Neutrophil (primary cell): ENCODE measurements at regions not wholly inside any gene's neighbourhood (a gene's known extent, or its start where the extent isn't known, plus 50 kb on each side); places are given as distances from the start of the nearest gene placed in this dataset.

Source experiments
- H3K27ac ChIP-seq: fragments of 200-600 bp; sonication (generic); 2 replicates; pipeline ENCODE4 v1.5.1; 2016; ENCODE audit warnings: mild to moderate bottlenecking, moderate library complexity
- H3K27me3 ChIP-seq: fragments of 200-600 bp; sonication (generic); 2 replicates; pipeline ENCODE4 v1.6.0; 2016; ENCODE audit warnings: mild to moderate bottlenecking
- H3K36me3 ChIP-seq: fragments of 200-600 bp; sonication (generic); 2 replicates; pipeline ENCODE4 v1.5.1; 2017
- H3K4me1 ChIP-seq, 2 experiments: fragments of 200-600 bp in 1 of 2; sonication (generic) in 1 of 2; 1 replicate in 1 of 2; 2 replicates in 1 of 2; pipeline versions ENCODE4 v1.5.1 to v1.6.1; 2013 to 2016; ENCODE audit warnings: low read depth in 1 of 2, low read length in 1 of 2, mild to moderate bottlenecking in 1 of 2, moderate library complexity in 1 of 2; ENCODE audit not compliant: control insufficient read depth in 1 of 2, insufficient read depth in 1 of 2
- H3K4me3 ChIP-seq, 2 experiments: fragments of 200-600 bp in 1 of 2; sonication (generic) in 1 of 2; 1 replicate in 1 of 2; 2 replicates in 1 of 2; pipeline ENCODE4 v1.5.1; 2013 to 2016; ENCODE audit warnings: low read depth in 1 of 2, low read length in 1 of 2, mild to moderate bottlenecking in 1 of 2, moderate library complexity in 1 of 2
- H3K9me3 ChIP-seq: fragments of 200-600 bp; sonication (generic); 2 replicates; pipeline ENCODE4 v1.5.1; 2016
- TF ChIP-seq, protein P1 (sequence below): fragments of 200-600 bp; sonication (generic); IDR thresholded peaks from 2 replicates; pipeline ENCODE4 v1.5.1; 2016; ENCODE audit warnings: antibody characterized with exemption

DNA sequence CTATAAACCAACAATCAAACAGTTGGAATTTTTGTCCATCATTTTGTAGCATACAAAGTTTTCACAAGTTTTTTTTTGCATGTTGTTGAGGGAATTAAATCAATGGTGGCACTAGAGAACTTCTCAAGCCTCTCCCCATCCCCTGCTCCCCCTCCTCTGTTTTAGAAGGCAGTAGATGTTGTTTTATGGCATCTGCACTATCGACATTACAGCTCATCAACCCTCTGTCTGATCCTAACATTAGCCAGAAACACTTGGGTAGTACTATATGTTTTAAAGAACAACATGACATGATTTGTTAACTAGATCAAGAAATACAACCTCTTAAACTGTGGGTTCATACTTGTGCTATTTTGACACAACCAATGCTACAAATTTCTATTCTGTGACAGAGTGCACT lies 306.5 kb upstream of the NR5A2 start:
- Histone ChIP-seq H3K4me1 (no peaks in the 10 kb centered on the region), H3K36me3 (no peaks in the 10 kb centered on the region), H3K27ac (no peak overlapping the region), H3K4me3 (no peak overlapping the region), H3K27me3 (no peaks in the 10 kb centered on the region), H3K9me3 (no peaks in the 10 kb centered on the region)
- TF ChIP-seq, protein P1, sequence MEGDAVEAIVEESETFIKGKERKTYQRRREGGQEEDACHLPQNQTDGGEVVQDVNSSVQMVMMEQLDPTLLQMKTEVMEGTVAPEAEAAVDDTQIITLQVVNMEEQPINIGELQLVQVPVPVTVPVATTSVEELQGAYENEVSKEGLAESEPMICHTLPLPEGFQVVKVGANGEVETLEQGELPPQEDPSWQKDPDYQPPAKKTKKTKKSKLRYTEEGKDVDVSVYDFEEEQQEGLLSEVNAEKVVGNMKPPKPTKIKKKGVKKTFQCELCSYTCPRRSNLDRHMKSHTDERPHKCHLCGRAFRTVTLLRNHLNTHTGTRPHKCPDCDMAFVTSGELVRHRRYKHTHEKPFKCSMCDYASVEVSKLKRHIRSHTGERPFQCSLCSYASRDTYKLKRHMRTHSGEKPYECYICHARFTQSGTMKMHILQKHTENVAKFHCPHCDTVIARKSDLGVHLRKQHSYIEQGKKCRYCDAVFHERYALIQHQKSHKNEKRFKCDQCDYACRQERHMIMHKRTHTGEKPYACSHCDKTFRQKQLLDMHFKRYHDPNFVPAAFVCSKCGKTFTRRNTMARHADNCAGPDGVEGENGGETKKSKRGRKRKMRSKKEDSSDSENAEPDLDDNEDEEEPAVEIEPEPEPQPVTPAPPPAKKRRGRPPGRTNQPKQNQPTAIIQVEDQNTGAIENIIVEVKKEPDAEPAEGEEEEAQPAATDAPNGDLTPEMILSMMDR = no peak

DNA sequence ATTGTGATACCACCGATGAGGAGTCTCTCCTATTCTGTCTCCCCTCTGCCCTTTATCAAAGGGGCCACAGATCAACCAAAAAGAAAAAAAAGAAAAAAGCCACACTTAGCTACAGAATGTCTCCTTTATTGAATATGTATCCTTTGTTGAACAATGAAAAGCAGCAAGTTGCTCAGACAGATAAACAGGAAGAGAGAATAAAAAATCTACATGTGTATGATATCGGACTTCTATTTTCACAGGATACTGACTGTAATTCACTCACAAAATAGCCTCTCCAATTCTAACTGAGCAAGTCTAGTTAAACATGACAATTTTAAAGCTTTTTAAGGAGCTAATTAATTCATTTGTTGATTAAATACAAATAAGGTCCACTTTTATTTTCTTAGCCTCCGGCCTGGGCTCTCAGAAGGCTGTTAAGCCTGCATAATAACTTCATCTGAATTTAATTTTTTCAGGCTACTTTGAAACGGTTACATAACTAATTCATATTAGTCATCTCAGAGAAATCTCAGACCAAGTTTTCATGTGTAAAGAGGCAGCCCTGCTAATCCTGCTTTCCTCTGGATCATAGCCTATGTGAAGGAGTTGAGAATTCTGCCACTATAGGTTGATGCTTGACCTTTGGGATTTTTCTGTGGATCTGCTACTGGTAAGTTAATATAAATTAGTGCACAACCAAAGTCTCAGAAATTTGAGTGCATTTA lies 304.1 kb upstream of the NR5A2 start:
- H3K4me1 ChIP-seq = no peaks in the 10 kb centered on the region
- TF ChIP-seq, protein P1 = no peak

DNA sequence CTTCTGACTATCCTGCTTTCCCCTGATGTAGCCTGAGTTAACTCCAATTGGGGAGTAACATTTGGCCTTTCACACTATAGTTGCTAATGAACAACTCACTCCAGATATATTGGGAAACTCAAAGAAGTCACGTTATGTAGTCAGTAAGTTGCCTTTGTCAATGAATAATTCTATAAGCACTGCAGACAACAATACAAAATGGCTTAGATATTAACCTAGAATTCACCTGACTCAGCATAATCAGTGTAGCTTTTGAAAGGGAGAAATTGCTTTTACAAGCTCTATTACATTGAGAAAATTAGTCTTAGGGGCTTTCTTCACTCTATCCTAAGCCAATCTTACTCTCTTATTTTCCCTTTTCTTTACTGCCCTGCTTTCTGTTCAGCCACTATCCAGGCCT lies 303.5 kb upstream of the NR5A2 start:
- Histone ChIP-seq H3K9me3 (no peaks in the 10 kb centered on the region), H3K36me3 (no peaks in the 10 kb centered on the region), H3K27me3 (no peaks in the 10 kb centered on the region), H3K27ac (no peak overlapping the region), H3K4me1 (no peaks in the 10 kb centered on the region), H3K4me3 (no peak overlapping the region)
- TF ChIP-seq, protein P1 = no peak

More for the DNA sequence above, 304.1 kb upstream of the NR5A2 start:
- H3K9me3 ChIP-seq = no peaks in the 10 kb centered on the region
- H3K27ac ChIP-seq = no peak overlapping the region
- no peaks in the 10 kb centered on the region for H3K36me3 ChIP-seq
- no peak overlapping the region for H3K4me3 ChIP-seq
- no peaks in the 10 kb centered on the region for H3K27me3 ChIP-seq

DNA sequence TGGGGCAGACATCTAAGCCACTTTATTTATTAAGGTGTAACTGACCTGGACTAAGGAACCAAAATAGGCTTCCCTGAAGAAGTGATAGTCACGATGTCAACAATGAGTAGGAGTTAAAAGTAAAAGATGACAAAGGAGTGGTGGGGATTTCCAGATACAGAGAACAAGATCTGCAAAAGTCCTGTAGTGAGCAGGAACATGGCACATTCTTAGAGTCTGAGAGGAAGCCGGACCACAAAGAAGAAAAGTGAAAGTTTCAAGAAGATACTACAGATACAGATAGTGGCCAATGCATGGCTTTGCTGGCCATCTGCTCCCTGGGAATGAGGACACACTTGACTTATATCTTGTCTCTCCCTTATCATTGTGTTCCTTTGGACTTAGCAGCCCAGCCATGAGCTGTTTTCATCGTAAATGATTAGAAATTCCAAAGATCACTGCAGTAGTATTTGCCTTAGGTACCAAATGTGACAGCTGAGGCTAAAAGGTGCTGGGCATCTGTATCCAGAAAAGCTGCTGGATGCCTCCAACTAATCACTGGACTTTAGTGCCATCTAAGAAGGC lies 302.4 kb upstream of the NR5A2 start:
- no peak overlapping the region for H3K4me3 ChIP-seq
- no peaks in the 10 kb centered on the region for H3K27me3 ChIP-seq
- TF ChIP-seq, protein P1 = no peak
- H3K9me3 ChIP-seq = no peaks in the 10 kb centered on the region
- H3K4me1 ChIP-seq = no peaks in the 10 kb centered on the region
- no peak overlapping the region for H3K27ac ChIP-seq
- H3K36me3 ChIP-seq = no peaks in the 10 kb centered on the region

DNA sequence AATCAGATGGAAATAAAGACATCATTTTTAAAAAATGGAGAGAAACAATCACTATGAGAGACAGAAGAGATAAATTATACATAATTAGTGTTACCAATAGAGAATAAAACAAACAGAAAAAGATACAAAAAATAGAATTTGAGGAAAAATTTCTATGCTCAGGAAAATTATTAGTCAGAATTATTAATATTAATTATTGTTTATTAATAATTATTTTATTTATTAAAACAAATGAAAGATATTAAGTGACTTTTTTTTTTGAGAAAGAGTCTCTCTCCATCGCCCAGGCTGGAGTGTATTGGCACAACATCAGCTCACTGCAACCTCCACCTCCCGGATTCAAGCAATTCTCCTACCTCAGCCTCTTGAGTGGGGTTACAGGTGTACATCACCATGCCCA lies 299.8 kb upstream of the NR5A2 start:
- H3K27me3 ChIP-seq = no peaks in the 10 kb centered on the region
- no peaks in the 10 kb centered on the region for H3K36me3 ChIP-seq
- TF ChIP-seq, protein P1 = no peak
- H3K4me1 ChIP-seq = no peaks in the 10 kb centered on the region
- H3K27ac ChIP-seq = no peak overlapping the region
- no peaks in the 10 kb centered on the region for H3K9me3 ChIP-seq
- H3K4me3 ChIP-seq = no peak overlapping the region
